ENCODE measurements at regions not wholly inside any gene's neighbourhood (a gene's known extent, or its start where the extent isn't known, plus 50 kb on each side); places are given as distances from the start of the nearest gene placed in this dataset.

GRCh38 chr18:45548614-45549013 lies 66.7 kb upstream of the SLC14A2 start:
- ChIA-PET CTCF (no interaction called here), RAD21 (ENCODE audit: low non-redundant PET in 1 of 2, low total read pairs in 2 of 2, uncharacterized antibody in 2 of 2, unreplicated experiment in 2 of 2) (no interaction called here), POLR2A (no interaction called here)
- intact Hi-C loops (cut with micrococcal nuclease): no loop called here
- BruUV-seq (replicated peaks): no TSS peak
- Histone ChIP-seq H3K79me2 (ENCODE audit: insufficient read depth, low read length) (no peaks in the 10 kb centered on the region), H3K9ac (ENCODE audit: low read length) (no peak overlapping the region), H3K9me3 (ENCODE audit: control insufficient read depth in 1 of 2, insufficient read depth in 1 of 2, low read depth in 1 of 2, low read length in 2 of 2) (no peaks in the 10 kb centered on the region), H3K9me2 (ENCODE audit: insufficient read depth) (no peaks in the 10 kb centered on the region), H4K20me1 (ENCODE audit: insufficient read depth) (no peaks in the 10 kb centered on the region), H2AFZ (ENCODE audit: low read depth, low read length, poor library complexity, severe bottlenecking) (no peak overlapping the region), H3K36me3 (ENCODE audit: control insufficient read depth in 1 of 2, insufficient read depth in 2 of 2, low read length in 2 of 2) (no peaks in the 10 kb centered on the region), H3K4me1 (ENCODE audit: control insufficient read depth in 1 of 2, insufficient read depth in 2 of 2, low read length in 2 of 2) (no peaks in the 10 kb centered on the region), H3K4me2 (ENCODE audit: low read length) (no peak overlapping the region), H3K27me3 (ENCODE audit: insufficient read depth, low read length) (peaks cover 36% of the 10 kb centered on the region), H3K27ac (ENCODE audit: low read depth, low read length) (no peak overlapping the region), H3K4me3 (replicated peaks in 1 of 2; ENCODE audit: low read depth in 1 of 2, low read length in 2 of 2) (no peak overlapping the region)
- ATAC-seq: no peak
- TF ChIP-seq RAD21 (IDR thresholded peaks at IDR 0.05; ENCODE audit: low read depth) (no peak), EGR1 (IDR thresholded peaks at IDR 0.05; ENCODE audit: low read depth) (no peak), CEBPB (IDR thresholded peaks at IDR 0.05; ENCODE audit: low read depth) (no peak), POLR2AphosphoS5 (IDR thresholded peaks at IDR 0.05; ENCODE audit: low read depth, low read length) (no peak), CTCF (IDR thresholded peaks at IDR 0.05 in 2 of 3, conservative IDR thresholded peaks at IDR 0.05 in 1 of 3; ENCODE audit: borderline replicate concordance in 1 of 3, insufficient read depth in 1 of 3, low read depth in 2 of 3, low read length in 2 of 3) (no peak), POLR2A (IDR thresholded peaks at IDR 0.05; ENCODE audit: borderline replicate concordance, extremely low read depth, insufficient read depth, insufficient read length) (no peak), FOSL1 (IDR thresholded peaks at IDR 0.05; ENCODE audit: low read depth) (no peak), ZFX (IDR thresholded peaks at IDR 0.05) (no peak), MAX (IDR thresholded peaks at IDR 0.05) (no peak), SP1 (IDR thresholded peaks at IDR 0.05; ENCODE audit: low read depth) (no peak), ELF1 (IDR thresholded peaks at IDR 0.05; ENCODE audit: borderline replicate concordance, low read depth) (no peak), EZH2phosphoT487 (IDR thresholded peaks at IDR 0.05; ENCODE audit: borderline replicate concordance) (no peak), YY1 (IDR thresholded peaks at IDR 0.05; ENCODE audit: extremely low read depth, insufficient replicate concordance, low read depth, low read length) (no peak), ATF3 (IDR thresholded peaks at IDR 0.05) (no peak), ZNF274 (IDR thresholded peaks at IDR 0.05; ENCODE audit: low read depth, low read length) (no peak), SRF (IDR thresholded peaks at IDR 0.05; ENCODE audit: low read depth) (no peak), REST (IDR thresholded peaks at IDR 0.05; ENCODE audit: low read depth) (no peak), TCF7L2 (IDR thresholded peaks at IDR 0.05; ENCODE audit: borderline replicate concordance, extremely low read depth, insufficient read depth, insufficient read length) (no peak), ZBTB33 (IDR thresholded peaks at IDR 0.05; ENCODE audit: extremely low read depth, insufficient replicate concordance, low read length) (no peak)
- no peak for DNase-seq (ENCODE audit: low read depth, low spot score)
